Rectal smooth muscle tissue (tissue), 1 donor: ENCODE measurements at regions not wholly inside any gene's neighbourhood (a gene's known extent, or its start where the extent isn't known, plus 50 kb on each side); places are given as distances from the start of the nearest gene placed in this dataset.

Experiments used
- H3K27ac ChIP-seq: one replicate; pipeline ENCODE4 v1.7.0; 2013; ENCODE audit warnings: low read depth, low read length, inconsistent platforms
- H3K27me3 ChIP-seq: one replicate; pipeline ENCODE4 v1.7.0; 2013; ENCODE audit warnings: low read length; ENCODE audit not compliant: control insufficient read depth, insufficient read depth
- H3K36me3 ChIP-seq: one replicate; pipeline ENCODE4 v1.7.0; 2013; ENCODE audit warnings: low read length; ENCODE audit not compliant: control insufficient read depth, insufficient read depth
- H3K4me1 ChIP-seq: one replicate; pipeline ENCODE4 v1.7.0; 2013; ENCODE audit warnings: low read length; ENCODE audit not compliant: control insufficient read depth, insufficient read depth
- H3K4me3 ChIP-seq: one replicate; pipeline ENCODE4 v1.7.0; 2013; ENCODE audit warnings: low read length
- H3K9ac ChIP-seq: one replicate; pipeline ENCODE4 v1.7.0; 2013; ENCODE audit warnings: low read length

DNA sequence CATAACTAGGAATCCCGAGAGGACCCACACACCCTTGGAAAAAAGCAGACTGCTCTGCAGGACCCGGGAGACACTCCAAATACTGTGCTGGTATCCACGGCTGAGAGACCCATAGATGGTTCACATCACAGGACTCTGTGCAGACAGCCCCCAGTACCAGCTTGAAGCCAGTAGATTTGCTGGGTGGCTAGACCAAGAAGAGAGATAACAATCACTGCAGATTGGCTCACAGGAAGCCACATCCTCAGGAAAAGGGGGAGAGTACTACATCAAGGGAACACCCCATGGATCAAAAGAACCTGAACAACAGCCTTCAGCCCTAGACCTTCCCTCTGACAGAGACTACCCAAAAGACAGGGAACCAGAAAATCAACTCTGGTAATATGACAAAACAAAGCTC lies 223.8 kb upstream of the LRATD1 start:
- Histone ChIP-seq H3K27ac (no peak overlapping the region), H3K27me3 (no peaks in the 10 kb centered on the region), H3K36me3 (no peaks in the 10 kb centered on the region), H3K9ac (no peak overlapping the region), H3K4me1 (no peaks in the 10 kb centered on the region), H3K4me3 (no peak overlapping the region)

DNA sequence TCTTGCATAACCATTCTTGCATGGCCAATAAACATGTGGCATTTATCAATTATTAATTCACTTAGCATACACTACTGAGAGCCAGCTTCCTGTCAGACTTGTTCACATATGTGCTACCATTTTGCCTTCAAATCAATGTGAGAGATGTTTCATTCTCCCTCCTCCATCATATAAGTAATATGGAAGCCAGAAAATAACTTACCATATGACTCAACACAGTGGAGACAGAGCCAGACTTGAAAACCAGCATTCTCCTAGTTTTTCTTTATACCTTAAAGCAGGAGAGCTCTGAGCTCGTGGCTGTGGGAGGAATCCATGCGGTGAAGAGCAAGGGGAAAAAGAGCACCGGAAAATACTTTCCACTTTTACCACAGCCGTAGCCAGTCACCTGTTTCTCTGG lies 215.0 kb upstream of the LRATD1 start:
- Histone ChIP-seq H3K9ac (no peak overlapping the region), H3K4me1 (no peaks in the 10 kb centered on the region), H3K36me3 (no peaks in the 10 kb centered on the region), H3K27ac (no peak overlapping the region), H3K4me3 (no peak overlapping the region), H3K27me3 (no peaks in the 10 kb centered on the region)

DNA sequence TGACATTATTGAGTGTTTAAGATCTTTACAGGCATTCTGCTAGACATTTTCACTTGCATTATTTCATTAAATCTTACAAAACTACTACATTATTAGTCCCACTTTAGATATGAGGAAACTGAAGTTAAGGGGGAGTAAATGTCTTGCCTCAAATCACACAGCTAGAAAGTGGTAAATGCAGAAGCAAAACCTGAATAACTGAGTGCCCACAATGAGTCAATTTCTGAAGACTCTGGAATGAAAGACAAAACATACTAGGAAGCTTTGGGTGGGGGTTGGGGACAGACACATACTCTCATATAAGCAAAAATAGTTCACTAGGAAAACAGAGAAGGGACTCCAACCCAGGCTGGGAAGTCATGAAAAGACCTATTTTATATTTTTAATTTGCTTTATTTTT lies 214.4 kb upstream of the LRATD1 start:
- Histone ChIP-seq H3K4me3 (no peak overlapping the region), H3K27ac (no peak overlapping the region), H3K9ac (no peak overlapping the region), H3K36me3 (no peaks in the 10 kb centered on the region), H3K4me1 (no peaks in the 10 kb centered on the region), H3K27me3 (no peaks in the 10 kb centered on the region)

DNA sequence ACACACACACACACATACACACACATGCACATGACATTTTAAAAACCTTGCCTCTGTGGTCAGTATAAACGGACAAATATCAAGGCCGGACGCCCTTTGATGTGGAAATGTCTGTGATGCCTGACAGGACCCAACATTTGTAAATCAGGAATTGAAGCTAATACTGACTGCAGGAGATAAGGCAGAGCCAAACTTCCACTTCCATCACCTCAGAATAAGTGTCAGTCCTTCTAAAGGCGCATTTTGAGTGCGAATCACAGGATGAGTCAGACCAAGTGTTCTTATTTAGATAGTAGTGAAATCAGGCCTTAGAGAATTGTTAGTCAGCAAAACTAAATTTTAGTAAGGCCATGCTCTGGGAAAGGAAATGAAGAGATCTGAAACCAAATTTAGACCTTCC lies 211.7 kb upstream of the LRATD1 start:
- Histone ChIP-seq H3K27me3 (no peaks in the 10 kb centered on the region), H3K27ac (no peak overlapping the region), H3K4me1 (no peaks in the 10 kb centered on the region), H3K9ac (no peak overlapping the region), H3K36me3 (no peaks in the 10 kb centered on the region), H3K4me3 (no peak overlapping the region)

DNA sequence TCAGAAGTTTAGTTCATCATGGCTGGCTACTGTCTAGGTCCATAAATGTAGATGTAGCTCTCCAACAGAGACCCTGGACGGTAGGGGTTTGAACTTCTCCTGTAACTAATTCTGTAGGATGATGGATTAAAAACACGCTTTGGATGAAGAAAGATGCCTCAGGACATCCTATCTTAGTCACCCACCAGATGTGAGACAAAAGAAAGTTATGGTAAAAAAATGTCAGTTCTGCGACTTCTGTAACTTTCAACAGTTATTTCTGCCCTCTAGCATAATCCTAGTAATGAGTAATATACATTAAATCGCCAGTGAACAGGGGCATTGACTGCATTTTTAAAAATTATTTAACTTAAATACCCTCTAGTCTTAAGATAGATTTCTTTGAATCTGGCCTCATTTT lies 210.1 kb upstream of the LRATD1 start:
- H3K4me3 ChIP-seq, result no peak overlapping the region
- H3K27me3 ChIP-seq, result no peaks in the 10 kb centered on the region
- H3K27ac ChIP-seq, result no peak overlapping the region
- no peaks in the 10 kb centered on the region for H3K36me3 ChIP-seq
- no peak overlapping the region for H3K9ac ChIP-seq
- H3K4me1 ChIP-seq, result no peaks in the 10 kb centered on the region

DNA sequence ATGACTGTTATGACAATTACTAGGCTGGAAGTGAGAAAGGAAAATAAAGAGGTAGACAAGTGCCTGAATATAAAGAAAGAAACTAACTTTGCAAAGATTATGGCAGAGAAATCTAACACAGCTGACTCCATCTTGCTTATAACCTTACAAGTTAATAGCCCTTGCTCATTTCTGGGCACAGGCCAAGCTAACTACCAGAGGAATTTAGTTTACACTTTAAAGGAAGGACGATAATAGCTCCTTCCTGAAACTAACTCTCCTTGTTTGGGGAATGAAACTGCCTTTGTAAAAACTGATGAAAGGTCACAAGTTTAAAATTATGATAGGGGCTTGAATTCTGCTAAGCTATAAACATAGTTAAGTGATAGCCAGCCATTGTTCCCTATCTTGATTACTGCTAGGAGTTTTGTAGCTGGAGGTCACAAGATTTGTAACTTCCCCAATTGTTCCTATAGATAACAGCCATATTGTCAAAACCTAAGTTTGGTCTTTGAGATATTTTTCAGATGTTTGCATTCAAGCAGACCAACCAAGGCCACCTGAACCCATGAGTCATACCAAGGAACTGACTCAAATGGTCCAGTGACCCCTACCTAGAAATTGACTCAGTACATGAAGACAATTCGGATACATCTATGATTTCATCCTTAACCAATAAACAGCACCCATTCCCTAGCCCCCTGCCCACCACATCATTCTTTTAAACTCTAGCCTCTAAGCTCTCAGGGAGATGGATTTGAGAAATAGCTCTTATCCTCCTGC lies 209.2 kb upstream of the LRATD1 start:
- Histone ChIP-seq H3K27me3 (no peaks in the 10 kb centered on the region), H3K27ac (no peak overlapping the region), H3K36me3 (no peaks in the 10 kb centered on the region), H3K4me3 (no peak overlapping the region), H3K9ac (no peak overlapping the region), H3K4me1 (no peaks in the 10 kb centered on the region)

DNA sequence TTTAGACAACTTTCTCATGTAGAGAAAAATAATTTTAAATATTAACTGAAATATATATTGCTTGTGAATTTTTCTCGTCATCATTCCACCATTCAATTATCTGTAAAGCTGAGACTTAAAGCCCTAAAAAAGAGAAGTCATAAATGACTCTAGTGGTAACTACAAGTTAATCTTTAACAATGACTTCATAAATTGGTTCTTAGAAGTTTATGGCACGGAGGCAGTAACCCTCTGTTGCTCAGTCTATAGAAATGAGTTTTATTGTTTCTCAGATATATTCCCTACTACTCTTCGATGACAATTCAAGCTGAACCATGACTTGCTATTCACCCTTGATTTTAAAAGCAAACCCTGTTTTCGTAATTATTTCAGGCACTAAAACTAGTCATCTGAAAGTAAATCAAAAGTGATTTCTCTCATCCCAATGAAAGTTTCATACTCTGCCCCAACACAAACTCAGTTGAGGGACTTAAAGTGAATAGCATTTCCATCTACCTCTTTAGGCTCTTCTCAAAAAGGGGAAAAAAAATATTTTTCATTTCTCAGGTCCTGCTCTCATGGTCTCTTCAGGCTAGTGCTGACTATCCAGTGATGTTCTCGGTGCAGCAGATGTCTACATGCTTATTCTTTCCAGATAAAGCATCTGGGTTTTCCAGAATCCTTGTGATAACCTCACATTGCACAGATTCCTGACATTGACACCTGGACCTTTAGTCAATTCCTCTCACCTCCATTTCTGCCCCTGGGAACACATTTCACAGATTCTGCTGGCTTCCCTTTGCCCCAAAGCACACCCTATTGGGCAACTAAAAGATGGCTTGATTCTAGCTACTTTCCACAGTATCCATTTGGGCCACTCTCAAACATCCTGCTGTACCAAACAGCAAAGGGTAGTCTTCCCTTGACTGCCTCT lies 207.8 kb upstream of the LRATD1 start:
- Histone ChIP-seq H3K27ac (no peak overlapping the region), H3K4me3 (no peak overlapping the region), H3K9ac (no peak overlapping the region), H3K36me3 (no peaks in the 10 kb centered on the region), H3K4me1 (no peaks in the 10 kb centered on the region), H3K27me3 (no peaks in the 10 kb centered on the region)

DNA sequence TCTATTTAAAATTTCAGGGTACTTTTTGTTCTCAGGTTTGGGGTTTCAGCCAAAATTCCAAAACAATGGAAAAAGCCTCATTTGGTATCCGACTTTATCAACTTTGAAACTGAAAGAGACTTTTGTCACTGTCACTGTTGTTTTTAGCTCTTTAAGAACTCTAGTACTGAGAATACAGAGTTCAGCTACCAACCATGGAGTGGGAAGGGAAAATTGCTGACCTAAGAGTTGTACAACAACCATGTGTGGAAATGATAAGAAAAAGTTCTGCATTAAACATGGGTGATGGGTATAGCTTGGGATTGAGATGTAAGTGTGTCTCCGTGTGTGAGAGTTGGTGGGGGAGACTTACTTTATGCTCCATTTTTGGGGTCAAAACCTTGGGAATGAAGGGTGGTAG lies 206.6 kb upstream of the LRATD1 start:
- Histone ChIP-seq H3K4me3 (no peak overlapping the region), H3K27ac (no peak overlapping the region), H3K4me1 (no peaks in the 10 kb centered on the region), H3K36me3 (no peaks in the 10 kb centered on the region), H3K9ac (no peak overlapping the region), H3K27me3 (no peaks in the 10 kb centered on the region)

DNA sequence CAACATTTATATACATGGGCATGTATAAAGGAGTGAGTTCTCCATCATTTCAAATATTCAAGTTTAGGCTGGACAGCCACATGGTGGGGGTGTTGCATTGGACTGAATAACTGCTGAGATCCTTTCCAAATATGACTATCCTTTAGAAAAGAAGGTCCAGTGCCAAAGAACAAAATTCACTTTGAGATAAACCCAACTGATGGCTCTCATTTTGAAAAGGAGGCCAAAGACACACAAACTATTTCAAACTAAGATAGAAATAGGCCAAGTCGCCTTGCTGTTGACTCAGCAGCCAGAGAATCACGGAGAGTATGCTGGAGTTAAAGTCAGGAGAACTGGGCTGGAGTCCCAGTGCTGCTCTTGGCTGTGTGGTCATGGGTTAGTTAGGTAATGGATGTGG lies 204.5 kb upstream of the LRATD1 start:
- H3K9ac ChIP-seq, result no peak overlapping the region
- no peaks in the 10 kb centered on the region for H3K36me3 ChIP-seq
- H3K4me3 ChIP-seq, result no peak overlapping the region
- H3K27me3 ChIP-seq, result no peaks in the 10 kb centered on the region
- no peak overlapping the region for H3K27ac ChIP-seq
- H3K4me1 ChIP-seq, result no peaks in the 10 kb centered on the region

DNA sequence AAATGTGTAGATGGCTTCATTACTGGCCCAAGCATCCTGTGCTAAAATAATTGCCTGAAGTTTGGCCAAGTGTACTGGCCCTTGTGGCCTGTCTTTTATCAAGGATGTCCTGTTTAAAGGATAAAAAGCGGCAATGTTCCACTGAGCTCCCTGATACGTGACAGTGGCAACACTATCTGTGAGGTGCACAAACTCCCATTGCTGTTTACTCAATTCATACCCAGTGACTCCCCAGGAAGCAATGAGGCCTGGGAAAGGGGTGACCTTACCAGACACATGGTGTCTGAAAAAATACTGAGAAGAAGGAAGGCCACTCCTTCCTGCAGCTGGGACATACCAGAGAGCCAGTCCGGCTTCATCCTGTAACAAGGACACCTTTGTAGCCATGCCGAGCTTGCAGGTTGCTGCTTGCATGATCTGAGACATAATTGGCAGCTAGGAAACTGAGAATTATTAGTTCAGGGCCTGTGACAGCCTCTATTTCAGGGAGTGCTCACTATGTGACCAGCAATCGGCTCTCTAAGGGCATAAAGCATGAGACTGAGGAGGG lies 198.5 kb upstream of the LRATD1 start:
- Histone ChIP-seq H3K27ac (no peak overlapping the region), H3K9ac (no peak overlapping the region), H3K4me3 (no peak overlapping the region), H3K36me3 (no peaks in the 10 kb centered on the region), H3K27me3 (no peaks in the 10 kb centered on the region), H3K4me1 (no peaks in the 10 kb centered on the region)

DNA sequence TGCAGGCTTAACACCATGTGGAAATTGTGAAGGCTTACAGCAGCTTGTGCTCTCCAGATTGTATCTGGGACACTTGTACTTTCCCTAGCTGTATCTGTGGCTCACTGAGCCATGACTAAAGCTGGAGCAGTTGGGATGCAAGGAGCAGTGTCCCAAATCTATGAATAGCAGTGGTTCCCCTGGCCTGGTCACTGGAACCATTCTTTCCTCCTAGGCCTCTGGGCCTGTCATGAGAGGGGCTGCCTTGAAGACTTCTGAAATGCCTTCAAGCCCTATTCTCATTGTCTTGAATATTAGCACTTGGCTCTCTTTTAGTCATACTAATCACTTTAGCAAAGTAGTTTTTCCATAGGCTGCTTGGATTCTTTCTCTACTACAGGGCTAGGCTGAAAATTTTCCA lies 186.8 kb upstream of the LRATD1 start:
- Histone ChIP-seq H3K36me3 (no peaks in the 10 kb centered on the region), H3K4me3 (no peak overlapping the region), H3K4me1 (no peaks in the 10 kb centered on the region), H3K27me3 (no peaks in the 10 kb centered on the region), H3K27ac (no peak overlapping the region), H3K9ac (no peak overlapping the region)

DNA sequence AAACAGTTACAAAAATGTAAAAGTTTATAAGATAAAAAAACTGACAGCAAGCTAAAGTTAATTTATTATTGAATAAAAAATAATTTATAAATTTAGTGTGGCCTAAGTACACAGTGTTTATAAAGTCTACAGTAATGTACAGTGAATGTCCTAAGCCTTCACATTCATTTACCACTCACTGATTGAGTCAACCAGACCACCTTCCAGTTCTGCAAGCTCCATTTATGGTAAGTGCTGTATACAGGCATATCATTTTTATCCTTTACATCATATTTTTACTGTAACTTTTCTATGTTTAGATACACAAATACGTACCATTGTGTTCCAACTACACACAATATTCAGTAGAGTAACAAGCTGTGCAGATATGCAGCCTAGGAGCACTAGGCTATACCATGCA lies 184.2 kb upstream of the LRATD1 start:
- Histone ChIP-seq H3K9ac (no peak overlapping the region), H3K4me1 (no peaks in the 10 kb centered on the region), H3K27me3 (no peaks in the 10 kb centered on the region), H3K4me3 (no peak overlapping the region), H3K36me3 (no peaks in the 10 kb centered on the region), H3K27ac (no peak overlapping the region)
